Keratinocyte (primary cell): ENCODE measurements at regions not wholly inside any gene's neighbourhood (a gene's known extent, or its start where the extent isn't known, plus 50 kb on each side); places are given as distances from the start of the nearest gene placed in this dataset.

Source experiments
- DNase-seq: peaks from one replicate; pipeline ENCODE4 v3.0.0-alpha.2; 2011; ENCODE audit warnings: low read depth, missing footprints, low spot score
- FAIRE-seq: peaks from 2 replicates; lab custom pipeline; 2011; peaks lifted over from hg19 to GRCh38; lab: Jason Lieb, UNC
- H2AFZ ChIP-seq: 2 replicates; pipeline ENCODE4 v1.6.0; 2012; ENCODE audit warnings: low read length, control low read depth, inconsistent platforms; ENCODE audit not compliant: control insufficient read depth
- H3K27ac ChIP-seq: 2 replicates; pipeline ENCODE4 v1.5.1; 2011; ENCODE audit warnings: low read length; ENCODE audit not compliant: control insufficient read depth, insufficient read depth
- H3K27me3 ChIP-seq: 3 replicates; pipeline ENCODE4 v1.6.0; 2011; ENCODE audit warnings: low read length; ENCODE audit not compliant: control insufficient read depth, insufficient read depth; ENCODE audit errors: extremely low read depth
- H3K36me3 ChIP-seq, 2 experiments: 2 replicates in 1 of 2; 3 replicates in 1 of 2; pipeline ENCODE4 v1.5.1; 2011; ENCODE audit warnings: low read length in 2 of 2, mild to moderate bottlenecking in 1 of 2; ENCODE audit not compliant: control insufficient read depth in 2 of 2, insufficient read depth in 2 of 2; ENCODE audit errors: extremely low read depth in 1 of 2
- H3K4me1 ChIP-seq: 3 replicates; pipeline ENCODE4 v1.5.1; 2011; ENCODE audit warnings: low read length; ENCODE audit not compliant: control insufficient read depth, insufficient read depth; ENCODE audit errors: extremely low read depth
- H3K4me2 ChIP-seq: 3 replicates; pipeline ENCODE4 v1.6.0; 2011; ENCODE audit warnings: low read depth, low read length; ENCODE audit not compliant: control insufficient read depth, insufficient read depth; ENCODE audit errors: extremely low read depth
- H3K4me3 ChIP-seq, 3 experiments: fragments of 200-600 bp in 1 of 3; sonication (generic) in 1 of 3; 2 replicates in 2 of 3; 3 replicates in 1 of 3; pipeline ENCODE4 v1.5.1; 2011 to 2016; ENCODE audit warnings: low read length in 3 of 3, mild to moderate bottlenecking in 3 of 3, control low read depth in 2 of 3, inconsistent platforms in 1 of 3, low read depth in 1 of 3, mixed read lengths in 1 of 3, mixed run types in 1 of 3, moderate library complexity in 1 of 3; ENCODE audit not compliant: control insufficient read depth in 2 of 3, insufficient read depth in 2 of 3; ENCODE audit errors: extremely low read depth in 1 of 3
- H3K79me2 ChIP-seq: 2 replicates; pipeline ENCODE4 v1.6.0; 2012; ENCODE audit warnings: low read length; ENCODE audit not compliant: control insufficient read depth, insufficient read depth
- H3K9ac ChIP-seq: 3 replicates; pipeline ENCODE4 v1.6.0; 2011; ENCODE audit warnings: low read length; ENCODE audit not compliant: control insufficient read depth, insufficient read depth; ENCODE audit errors: extremely low read depth
- H3K9me1 ChIP-seq: 3 replicates; pipeline ENCODE4 v1.6.0; 2011; ENCODE audit warnings: low read length; ENCODE audit not compliant: control insufficient read depth, insufficient read depth; ENCODE audit errors: extremely low read depth
- H3K9me3 ChIP-seq: 2 replicates; pipeline ENCODE4 v1.5.1; 2012; ENCODE audit warnings: low read depth, low read length; ENCODE audit not compliant: control insufficient read depth
- H4K20me1 ChIP-seq: 3 replicates; pipeline ENCODE4 v1.6.0; 2011; ENCODE audit warnings: low read length; ENCODE audit not compliant: control insufficient read depth, insufficient read depth; ENCODE audit errors: extremely low read depth
- EZH2 ChIP-seq: IDR thresholded peaks from one replicate; pipeline ENCODE4 v1.6.1; 2012; ENCODE audit warnings: inconsistent platforms, mild to moderate bottlenecking, low read length, moderate library complexity
- dilution Hi-C: fragments of 300-500 bp; cut with MboI; formaldehyde crosslinking; loops from one replicate; pipeline ENCODE4 v1.7.0; 2020; ENCODE audit warnings: low sequenced_read_pairs; ENCODE audit not compliant: extremely low pct_ligation_motif_present
- TF ChIP-seq, protein P1 (sequence below), 3 experiments: IDR thresholded peaks in 1 of 3; conservative IDR thresholded peaks in 1 of 3; optimal IDR thresholded peaks in 1 of 3; 2 replicates in 2 of 3; 3 replicates in 1 of 3; pipeline versions ENCODE3 to v1.5.1; 2011; ENCODE audit warnings: low read length in 3 of 3, mild to moderate bottlenecking in 3 of 3, moderate library complexity in 2 of 3, control low read depth in 1 of 3, inconsistent platforms in 1 of 3; ENCODE audit not compliant: insufficient read depth in 2 of 3; ENCODE audit errors: extremely low read depth in 1 of 3

- no peaks in the 10 kb centered on the region for H4K20me1 ChIP-seq
- DNase-seq (no peak), FAIRE-seq (no peak)
- TF ChIP-seq, protein P1, sequence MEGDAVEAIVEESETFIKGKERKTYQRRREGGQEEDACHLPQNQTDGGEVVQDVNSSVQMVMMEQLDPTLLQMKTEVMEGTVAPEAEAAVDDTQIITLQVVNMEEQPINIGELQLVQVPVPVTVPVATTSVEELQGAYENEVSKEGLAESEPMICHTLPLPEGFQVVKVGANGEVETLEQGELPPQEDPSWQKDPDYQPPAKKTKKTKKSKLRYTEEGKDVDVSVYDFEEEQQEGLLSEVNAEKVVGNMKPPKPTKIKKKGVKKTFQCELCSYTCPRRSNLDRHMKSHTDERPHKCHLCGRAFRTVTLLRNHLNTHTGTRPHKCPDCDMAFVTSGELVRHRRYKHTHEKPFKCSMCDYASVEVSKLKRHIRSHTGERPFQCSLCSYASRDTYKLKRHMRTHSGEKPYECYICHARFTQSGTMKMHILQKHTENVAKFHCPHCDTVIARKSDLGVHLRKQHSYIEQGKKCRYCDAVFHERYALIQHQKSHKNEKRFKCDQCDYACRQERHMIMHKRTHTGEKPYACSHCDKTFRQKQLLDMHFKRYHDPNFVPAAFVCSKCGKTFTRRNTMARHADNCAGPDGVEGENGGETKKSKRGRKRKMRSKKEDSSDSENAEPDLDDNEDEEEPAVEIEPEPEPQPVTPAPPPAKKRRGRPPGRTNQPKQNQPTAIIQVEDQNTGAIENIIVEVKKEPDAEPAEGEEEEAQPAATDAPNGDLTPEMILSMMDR (optimal IDR thresholded peaks at IDR 0.05 in 1 of 3, IDR thresholded peaks at IDR 0.05 in 1 of 3, conservative IDR thresholded peaks at IDR 0.05 in 1 of 3; ENCODE audit: extremely low read depth in 1 of 3, insufficient read depth in 2 of 3, low read length in 3 of 3) = no peak
- TF ChIP-seq EZH2 = no peak
- no peaks in the 10 kb centered on the region for H3K9me1 ChIP-seq
- H3K4me1 ChIP-seq = no peaks in the 10 kb centered on the region
- no peaks in the 10 kb centered on the region for H3K9me3 ChIP-seq
- no peak overlapping the region for H3K4me3 ChIP-seq
- H2AFZ ChIP-seq = no peak overlapping the region
- no peak overlapping the region for H3K9ac ChIP-seq
- dilution Hi-C loops = no loop called here
- no peaks in the 10 kb centered on the region for H3K79me2 ChIP-seq
- no peaks in the 10 kb centered on the region for H3K27me3 ChIP-seq
- H3K36me3 ChIP-seq = no peaks in the 10 kb centered on the region
- H3K4me2 ChIP-seq = no peak overlapping the region
- H3K27ac ChIP-seq = no peak overlapping the region
These were observed 279.3 kb upstream of the TENM4 start for GRCh38 chr11:79720115-79720514.

- DNase-seq = no peak
- H3K9me3 ChIP-seq = no peaks in the 10 kb centered on the region
- H3K27ac ChIP-seq = no peak overlapping the region
- H3K4me2 ChIP-seq = no peak overlapping the region
- H3K79me2 ChIP-seq = no peaks in the 10 kb centered on the region
- H3K4me1 ChIP-seq = no peaks in the 10 kb centered on the region
- dilution Hi-C loops = no loop called here
- H3K9ac ChIP-seq = no peak overlapping the region
- H3K9me1 ChIP-seq = no peaks in the 10 kb centered on the region
- peak; percentile 51 for FAIRE-seq
- no peaks in the 10 kb centered on the region for H3K36me3 ChIP-seq
- no peak overlapping the region for H3K4me3 ChIP-seq
- no peaks in the 10 kb centered on the region for H3K27me3 ChIP-seq
- H4K20me1 ChIP-seq = no peaks in the 10 kb centered on the region
- TF ChIP-seq, protein P1 (optimal IDR thresholded peaks at IDR 0.05 in 1 of 3, IDR thresholded peaks at IDR 0.05 in 1 of 3, conservative IDR thresholded peaks at IDR 0.05 in 1 of 3; ENCODE audit: extremely low read depth in 1 of 3, insufficient read depth in 2 of 3, low read length in 3 of 3) = peak; percentile 59 to 86 (median 62)
- no peak for TF ChIP-seq EZH2
- H2AFZ ChIP-seq = no peak overlapping the region
These were observed 267.6 kb upstream of the TENM4 start for GRCh38 chr11:79708319-79708932.
